ENCODE measurements at regions not wholly inside any gene's neighbourhood (a gene's known extent, or its start where the extent isn't known, plus 50 kb on each side); places are given as distances from the start of the nearest gene placed in this dataset.
A peak's percentile ranks its signal among the peaks of the same experiment; 100 is the strongest.

DNA sequence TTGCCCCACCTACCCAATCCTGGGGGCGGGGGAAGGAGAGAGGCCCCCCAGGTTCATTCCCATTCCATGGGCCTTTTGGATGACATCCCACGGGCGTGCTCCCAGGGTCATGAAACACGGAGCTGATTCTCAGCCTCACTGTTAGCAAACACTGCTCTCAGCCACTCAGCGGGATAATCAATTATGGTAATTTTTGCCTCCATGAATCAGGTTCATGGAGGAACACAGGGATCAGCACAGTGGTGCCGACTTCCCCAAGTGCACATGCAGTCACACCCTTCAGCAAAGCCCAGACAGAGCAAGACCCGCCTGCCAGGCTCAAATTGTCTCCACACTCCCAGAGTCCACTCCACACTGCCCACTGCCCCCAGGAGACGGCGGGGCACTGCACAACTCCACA lies 164.6 kb downstream of the ENGASE start:
- ATAC-seq, result no peak

DNA sequence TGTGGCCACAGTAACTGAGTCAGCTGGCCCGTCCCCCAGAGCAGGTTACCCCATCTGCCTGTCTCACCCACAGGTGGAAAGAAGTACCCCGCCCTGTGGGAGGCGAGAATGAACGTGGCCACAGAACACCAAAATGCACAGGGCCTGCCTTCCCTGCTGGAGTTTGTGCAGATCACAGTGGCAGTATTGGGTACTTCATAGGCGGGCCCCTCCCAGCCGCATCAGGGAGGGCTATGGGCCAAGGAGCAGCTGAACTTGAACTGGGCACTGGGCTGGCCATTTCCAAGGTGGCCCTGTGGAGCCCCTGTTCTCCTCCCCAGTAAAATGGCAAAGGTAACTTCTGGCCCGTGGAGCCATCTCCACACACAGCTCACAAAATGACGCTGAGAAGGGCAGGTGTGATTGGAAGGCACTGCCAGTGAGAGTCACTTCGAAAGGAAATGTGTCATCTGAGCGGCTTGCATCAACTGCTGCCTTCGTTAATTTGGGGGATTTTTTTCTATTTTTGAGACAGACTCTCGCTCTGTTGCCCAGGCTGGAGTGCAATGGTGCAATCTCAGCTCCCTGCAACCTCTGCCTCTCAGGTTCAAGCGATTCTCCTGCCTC lies 162.9 kb downstream of the ENGASE start:
- no peak for ATAC-seq

More for the DNA sequence above, 164.6 kb downstream of the ENGASE start:
- no peak for DNase-seq (ENCODE audit: low spot score)

DNA sequence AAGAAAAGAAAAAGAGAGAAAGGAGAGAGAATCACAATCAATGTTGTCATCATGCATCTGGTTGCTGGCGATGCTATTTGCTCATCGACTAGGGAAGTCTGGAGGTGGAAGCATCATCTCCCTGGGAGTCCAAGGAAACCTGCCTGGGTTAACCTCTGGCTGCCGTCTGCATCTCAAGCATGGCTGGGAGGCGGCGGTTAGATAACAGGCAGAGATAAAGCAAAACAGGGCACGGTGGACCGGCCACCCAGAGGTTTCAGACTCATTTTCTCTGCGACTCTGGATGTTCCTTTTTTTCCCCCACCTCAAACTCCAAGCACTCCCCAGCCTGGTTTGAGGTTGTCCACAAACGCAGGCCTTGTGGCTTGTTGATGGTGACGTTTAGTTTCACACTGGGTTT lies 161.2 kb downstream of the ENGASE start:
- DNase-seq (ENCODE audit: low spot score) (no peak), ATAC-seq (no peak)

More for the DNA sequence above, 162.9 kb downstream of the ENGASE start:
- DNase-seq (ENCODE audit: low spot score), result no peak

DNA sequence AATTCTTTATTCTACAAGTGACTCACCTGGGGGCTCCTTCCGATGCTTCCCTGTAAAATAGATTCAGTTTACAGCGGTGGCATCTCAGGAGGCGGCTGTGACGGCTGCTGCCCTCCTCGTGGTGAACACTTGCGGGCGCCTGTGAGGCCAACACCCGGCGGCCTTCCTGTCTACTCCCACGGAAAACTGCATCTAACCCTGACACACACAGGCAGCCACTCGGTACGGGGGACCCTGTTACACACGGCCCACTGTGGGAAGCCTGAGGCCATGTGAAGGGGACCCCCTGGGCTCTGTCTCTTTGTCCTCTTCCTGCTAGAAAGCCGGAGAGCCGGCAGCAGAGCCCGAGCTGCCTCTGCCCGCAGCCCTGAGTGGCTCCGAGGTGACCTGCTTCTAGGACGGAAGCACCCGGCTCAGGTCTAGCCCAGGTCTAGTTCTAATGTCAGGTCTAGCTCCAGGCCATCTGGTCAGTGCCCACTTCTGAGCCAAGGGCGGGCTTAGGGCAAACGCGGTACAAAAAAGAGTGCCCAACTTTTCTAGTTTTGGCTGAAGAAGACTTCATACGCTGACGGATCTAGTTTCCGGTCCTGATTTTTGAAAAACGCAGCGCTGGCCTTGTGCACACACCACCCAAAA lies 159.4 kb downstream of the ENGASE start:
- DNase-seq (ENCODE audit: low spot score), result no peak
- no peak for ATAC-seq

DNA sequence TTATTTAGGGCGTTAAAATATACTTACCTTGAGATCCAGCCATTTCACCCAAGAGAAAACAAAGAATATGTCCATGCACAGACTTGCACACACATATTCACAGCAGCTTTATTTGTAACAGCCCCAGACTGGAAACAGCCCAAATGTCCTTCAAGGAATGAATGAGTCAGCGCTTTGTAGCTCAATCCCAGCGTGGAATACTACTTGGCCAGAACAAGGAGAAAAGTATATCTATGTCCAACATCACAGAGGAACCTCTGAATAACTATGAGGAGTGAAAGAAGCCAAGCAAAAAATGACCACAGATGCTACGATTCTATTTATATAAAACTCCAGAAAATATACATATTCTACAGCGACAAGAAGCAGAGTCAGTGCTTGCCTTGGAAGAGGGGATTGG lies 158.3 kb downstream of the ENGASE start:
- ATAC-seq (no peak), DNase-seq (ENCODE audit: low spot score) (no peak)

DNA sequence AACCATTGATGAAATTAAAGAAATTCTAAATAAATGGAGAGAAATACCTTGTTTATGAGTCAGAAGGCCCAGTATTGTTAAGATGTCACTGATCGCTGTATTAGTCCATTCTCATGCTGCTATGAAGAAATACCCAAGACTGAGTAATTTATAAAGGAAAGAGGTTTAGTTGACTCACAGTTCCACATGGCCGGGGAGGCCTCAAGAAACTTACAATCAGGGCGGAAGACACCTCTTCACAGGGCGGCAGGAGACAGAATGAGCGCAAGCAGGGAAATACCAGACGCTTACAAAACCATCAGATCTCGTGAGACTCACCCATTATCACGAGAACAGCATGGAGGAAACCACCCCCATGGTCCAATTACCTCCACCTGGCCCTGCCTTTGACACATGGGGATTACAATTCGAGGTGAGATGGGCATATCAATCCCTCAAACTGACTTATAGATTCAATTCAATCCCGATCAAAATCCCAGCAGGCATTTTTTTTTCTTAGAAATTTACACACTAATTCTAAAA lies 157.2 kb downstream of the ENGASE start:
- no peak for ATAC-seq
- DNase-seq (ENCODE audit: low spot score), result no peak

DNA sequence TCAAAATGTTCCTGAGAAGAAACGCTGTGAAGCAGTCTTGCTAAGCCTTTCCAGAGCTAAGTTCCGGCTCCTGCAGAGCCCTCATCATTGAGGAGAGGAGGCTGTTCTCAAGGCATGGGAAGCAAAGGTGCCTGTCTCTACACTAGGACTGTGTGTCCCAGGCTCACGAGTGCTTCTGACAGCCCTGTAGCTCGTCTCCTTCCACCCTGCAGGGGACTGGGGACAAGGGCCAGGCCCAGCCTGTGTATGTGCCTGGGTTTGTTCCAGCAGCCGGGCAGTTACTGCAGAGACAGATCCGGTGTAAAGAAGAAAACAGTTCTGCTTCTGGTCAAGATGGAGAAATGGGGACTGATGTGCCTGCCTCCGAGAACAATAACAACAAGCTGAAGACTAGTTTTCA lies 156.0 kb downstream of the ENGASE start:
- no peak for ATAC-seq
- DNase-seq (ENCODE audit: low spot score), result no peak

DNA sequence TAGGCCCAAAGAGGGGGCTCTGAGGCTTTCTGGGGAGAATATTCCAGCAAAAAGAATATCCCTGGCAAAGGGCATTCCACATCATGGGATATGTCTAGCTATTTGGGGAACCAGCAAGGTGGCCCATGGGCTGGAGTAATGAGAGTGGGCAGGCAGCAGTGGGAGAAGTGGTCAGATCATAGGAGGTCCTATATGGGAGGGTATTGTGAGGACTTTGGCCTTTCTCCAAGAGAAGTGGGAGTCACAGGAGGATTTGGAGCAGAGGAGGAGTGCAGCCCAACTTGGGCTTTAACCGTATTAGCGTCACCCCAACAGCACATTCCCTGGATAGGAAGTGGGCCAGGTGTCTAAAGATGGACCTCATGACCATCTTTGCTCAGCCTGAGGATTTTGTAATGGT lies 151.4 kb downstream of the ENGASE start:
- ATAC-seq (no peak), DNase-seq (ENCODE audit: low spot score) (no peak)

DNA sequence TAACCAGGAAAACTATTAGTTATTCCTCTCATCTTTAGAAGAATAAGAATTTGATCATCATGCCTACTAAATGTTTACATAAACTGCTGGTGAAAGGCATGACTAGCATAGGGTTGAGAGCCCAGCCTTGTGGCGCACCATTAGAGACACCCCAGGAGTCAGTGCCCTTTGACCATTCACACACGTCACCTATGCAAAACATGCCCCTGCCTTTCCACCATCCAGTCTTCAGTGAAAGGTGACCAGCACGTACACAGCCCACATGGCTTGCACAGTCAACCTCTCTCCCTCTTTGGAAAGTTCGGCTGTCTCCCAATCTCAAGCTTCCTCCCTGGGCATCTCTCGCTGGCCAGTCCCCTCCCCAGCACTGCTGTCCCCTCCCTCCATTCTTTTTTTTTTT lies 150.3 kb downstream of the ENGASE start:
- DNase-seq (ENCODE audit: low spot score), result no peak

DNA sequence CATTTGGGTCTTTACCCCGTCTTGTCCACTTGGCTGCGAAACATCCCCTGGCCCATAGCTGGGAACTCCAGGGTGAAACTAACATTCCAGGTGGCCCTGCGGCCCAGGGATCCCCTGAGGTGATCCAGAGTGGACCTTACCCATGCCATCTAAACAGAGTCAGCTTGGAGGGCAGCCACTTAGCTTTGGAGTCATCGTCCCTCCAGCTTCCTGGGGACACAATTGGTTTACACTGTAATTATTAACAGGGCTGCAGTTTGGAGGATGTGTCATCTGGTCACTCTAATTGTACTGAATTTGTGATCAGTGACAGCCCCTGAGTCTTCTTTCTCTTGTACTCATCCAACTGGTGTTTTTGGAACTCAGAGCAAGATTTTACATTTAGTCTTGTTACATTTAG lies 149.9 kb downstream of the ENGASE start:
- no peak for DNase-seq (ENCODE audit: low spot score)
- peak; percentile 74 for ATAC-seq

More for the DNA sequence above, 150.3 kb downstream of the ENGASE start:
- ATAC-seq, result peak; percentile 60

DNA sequence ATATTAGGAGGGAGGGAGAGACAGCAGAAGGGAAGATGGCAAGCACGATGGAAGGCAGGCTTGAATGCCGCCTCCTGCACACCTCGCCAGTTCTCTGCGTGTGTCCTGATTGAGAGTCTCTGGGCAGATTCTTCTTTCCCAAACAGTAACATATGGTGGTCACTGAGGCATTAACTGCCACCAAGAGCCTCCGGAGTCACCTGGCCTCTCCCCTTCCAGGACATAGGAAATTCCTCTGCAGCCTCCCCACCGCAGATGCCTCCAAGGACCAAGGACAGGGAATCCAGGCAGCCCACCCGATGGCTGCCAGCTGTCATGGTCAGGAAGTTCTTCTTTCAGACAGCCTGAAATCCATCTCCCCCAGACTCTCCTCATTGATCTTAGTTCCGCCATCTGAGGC lies 149.3 kb downstream of the ENGASE start:
- DNase-seq (ENCODE audit: low spot score), result no peak
- ATAC-seq, result no peak

DNA sequence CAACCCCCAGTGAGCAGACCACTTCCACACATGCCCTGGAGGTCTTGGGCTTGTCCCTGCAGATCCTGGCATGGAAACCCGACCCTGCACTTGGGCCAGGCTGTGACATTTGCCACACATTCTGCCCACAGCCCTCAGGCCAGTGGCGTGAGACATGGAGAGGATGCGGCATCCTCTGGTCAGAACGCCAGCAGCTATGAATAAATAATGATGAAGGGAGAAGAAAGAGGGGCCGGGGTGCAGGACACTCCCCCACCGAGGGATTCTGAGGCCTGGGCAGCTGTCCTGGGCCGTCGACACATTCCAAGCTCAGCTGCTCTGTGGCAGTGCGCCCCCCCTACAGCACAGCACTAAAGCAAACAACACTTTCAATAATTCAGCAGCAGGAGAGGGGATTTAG lies 148.8 kb downstream of the ENGASE start:
- ATAC-seq, result no peak
- DNase-seq (ENCODE audit: low spot score), result no peak

DNA sequence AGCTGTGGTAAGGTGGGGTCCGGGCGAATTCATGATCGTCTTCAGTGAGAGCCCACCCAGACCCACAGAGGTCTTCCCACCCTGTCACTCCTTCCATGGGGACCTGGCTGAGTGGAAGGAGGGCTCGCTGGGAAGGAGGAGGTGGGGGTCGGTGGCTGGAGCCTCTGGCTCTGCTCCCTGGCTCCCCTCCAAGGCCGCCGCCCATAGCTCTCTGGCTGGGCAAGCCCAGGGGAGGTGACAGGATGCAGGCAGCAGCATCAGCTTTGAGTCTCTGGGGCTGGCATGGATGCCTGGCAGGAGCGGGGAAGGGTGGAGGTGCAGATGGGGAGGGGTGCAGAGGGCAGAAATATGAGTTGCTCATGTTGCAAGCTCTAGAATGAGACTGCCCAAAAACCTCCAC lies 147.0 kb downstream of the ENGASE start:
- ATAC-seq, result no peak
- DNase-seq (ENCODE audit: low spot score), result no peak

DNA sequence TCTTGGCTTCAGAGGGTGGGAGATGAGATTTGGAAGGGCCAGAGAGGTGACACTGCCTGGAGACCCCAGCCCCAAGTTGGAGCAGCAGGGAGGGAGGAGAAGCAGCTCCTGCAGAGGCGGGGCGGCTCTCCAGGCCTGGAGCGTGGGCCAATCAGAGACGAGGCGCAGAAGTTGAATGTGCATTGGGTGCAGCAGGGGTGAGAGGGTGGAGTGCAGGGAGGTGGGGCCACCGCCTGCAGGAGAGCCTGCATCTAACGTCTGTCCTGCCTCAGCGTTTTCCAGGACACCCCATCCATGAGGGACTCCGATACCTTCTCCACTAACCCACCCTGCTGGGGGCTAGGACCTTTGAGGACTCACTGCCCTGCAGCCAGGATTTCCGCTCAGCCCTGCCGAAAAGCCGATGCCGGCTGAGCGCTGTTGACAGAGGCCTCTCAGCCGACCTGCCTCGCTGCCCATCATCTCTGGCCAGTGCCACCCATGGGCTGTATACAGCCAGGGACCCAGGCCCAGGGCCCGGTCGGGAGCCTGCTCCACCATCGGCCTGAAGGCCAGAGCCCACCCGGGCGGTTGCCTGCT lies 146.2 kb downstream of the ENGASE start:
- no peak for ATAC-seq
- DNase-seq (ENCODE audit: low spot score), result no peak

DNA sequence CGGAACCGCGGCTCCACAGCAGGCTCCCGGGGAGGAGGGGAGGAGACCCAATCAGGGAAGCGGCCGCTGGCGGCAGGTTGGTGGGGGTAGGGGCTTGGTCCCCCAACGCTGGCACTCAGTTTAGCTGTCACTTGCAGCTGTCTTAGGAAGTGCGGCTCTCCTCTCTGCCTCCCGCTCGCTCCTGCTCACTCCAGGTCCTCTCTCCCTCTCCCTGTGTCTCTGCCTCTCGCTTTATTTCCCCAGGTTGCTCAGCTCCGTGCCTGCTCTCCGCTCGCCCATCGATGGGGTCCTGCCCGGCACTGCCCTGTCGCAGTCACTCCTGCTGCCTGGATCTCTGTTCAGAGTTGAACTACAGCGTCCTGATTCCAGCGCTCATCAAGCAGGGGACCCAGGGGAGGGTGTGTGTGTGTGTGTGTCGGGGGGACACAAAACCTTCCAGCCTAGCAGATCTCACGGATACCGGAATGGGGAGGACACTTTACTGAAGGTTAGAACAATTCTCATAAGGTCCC lies 145.6 kb downstream of the ENGASE start:
- no peak for DNase-seq (ENCODE audit: low spot score)
- ATAC-seq, result no peak

DNA sequence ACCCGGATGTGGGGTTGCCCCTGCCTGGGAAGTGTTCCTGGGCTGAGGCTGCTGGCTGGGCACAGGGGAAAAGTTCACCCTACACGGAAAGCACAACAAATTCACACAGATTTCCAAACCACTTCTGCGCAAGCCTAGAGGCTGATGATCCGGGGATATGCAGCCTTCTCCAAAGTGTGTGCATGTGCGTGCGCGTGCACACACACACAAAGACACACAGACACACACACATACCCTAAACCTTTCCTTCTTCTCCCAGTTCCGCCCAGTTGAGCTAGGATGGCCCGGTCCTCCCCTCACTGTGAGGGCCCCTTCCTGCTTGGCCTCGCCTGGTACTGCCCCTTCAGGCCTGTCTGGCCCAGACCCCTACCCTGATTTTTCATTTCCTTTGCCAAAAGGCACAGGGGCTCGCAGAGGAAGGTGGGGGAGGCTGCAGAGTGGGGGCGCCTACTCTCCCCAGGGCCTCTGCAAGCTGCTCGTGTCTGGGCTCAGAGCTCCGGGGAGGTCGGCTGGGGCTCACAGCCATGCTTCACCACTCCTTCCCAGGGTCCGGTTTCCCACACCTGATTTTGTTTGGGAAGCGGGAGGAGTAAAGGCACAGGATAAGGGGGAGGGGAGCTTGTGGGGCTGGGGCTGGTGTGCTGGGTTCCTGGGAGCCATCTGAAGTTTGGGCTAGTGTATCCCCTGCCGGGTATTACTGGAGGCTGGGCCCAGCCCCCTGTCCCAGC lies 144.7 kb downstream of the ENGASE start:
- ATAC-seq (no peak), DNase-seq (ENCODE audit: low spot score) (no peak)

DNA sequence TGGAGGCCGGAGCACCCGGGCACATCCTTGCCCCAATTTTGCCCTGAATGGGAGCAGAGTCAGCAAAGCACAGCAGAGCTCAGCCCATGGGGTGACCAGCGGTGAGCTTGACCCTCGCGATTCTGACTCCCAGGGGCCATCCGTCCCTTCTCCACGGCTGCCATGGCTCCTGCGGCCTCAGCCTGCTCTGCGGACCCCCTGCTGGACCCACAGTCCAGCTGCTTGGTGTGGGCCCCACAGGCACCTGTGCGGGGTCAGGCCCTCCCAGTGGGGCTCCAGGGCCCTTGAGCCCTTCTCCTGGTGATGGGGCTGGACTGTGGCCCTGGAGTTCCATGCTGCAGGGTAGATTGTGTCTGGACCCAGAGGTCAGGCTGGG lies 144.2 kb downstream of the ENGASE start:
- ATAC-seq (no peak), DNase-seq (ENCODE audit: low spot score) (no peak)

DNA sequence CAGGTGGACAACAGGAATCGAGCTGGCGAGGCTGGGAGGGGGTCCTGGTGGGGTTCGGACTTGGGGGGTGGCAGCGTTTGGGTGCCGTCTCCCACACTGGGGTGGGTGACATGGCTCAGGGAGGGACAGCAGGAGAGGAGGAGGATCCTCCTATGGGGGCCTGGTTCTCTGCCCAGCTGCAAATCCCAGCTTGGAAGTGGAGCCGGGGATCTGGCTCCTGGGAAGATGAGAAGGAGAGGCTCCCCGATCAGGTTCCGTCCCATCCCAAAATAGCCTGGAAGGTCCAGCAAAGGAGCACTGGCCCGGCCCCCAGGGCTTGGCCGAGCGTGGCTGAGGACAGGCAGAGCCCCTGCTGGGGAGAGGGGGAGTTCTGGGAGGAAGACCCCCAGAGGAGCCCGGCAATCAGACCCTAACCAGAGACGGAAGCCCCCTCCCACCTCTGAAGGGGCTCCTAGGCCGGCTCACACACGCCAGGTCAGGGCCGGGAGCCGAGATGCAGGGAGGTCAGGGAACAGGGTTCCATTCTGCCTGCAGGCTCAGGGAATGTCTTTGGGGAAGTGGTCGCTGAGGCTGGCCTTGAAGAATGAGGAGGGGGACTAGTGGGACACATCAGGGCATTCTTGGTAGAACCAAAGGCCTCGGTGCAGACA lies 143.7 kb downstream of the ENGASE start:
- no peak for DNase-seq (ENCODE audit: low spot score)

DNA sequence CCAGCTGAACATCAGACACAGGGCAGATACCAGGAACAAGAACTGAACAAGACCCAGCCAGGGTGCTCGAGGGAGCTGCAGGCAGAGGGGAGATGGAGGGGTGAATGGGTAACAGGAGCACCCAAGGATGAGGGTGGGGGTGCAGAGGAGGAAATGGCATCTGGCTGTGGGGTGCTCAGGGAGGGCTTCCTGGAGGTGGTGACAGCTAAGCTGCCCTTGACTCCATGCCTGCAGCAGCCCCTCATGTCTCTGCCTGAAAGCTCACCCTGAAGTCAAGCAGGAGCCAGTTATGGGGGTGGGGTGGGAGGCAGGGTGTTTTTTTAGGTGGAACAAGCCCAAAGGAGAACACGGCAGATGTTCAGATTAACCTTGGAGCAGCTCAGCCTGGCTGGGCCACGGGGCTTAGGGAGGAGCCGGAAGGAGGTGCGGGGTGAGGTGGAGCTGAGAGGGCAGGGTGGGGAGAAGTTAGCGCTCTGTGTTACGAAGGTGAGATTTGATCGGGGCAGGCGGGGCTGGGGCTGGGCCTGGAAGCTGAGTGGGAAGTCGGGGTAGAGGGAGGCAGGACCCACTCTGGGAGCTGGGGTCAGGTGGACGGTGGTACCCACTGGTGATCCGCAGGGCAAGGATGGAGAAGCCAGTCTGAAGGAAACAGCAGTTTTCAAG lies 143.0 kb downstream of the ENGASE start:
- no peak for ATAC-seq
- DNase-seq (ENCODE audit: low spot score), result no peak

More for the DNA sequence above, 143.7 kb downstream of the ENGASE start:
- ATAC-seq, result no peak

DNA sequence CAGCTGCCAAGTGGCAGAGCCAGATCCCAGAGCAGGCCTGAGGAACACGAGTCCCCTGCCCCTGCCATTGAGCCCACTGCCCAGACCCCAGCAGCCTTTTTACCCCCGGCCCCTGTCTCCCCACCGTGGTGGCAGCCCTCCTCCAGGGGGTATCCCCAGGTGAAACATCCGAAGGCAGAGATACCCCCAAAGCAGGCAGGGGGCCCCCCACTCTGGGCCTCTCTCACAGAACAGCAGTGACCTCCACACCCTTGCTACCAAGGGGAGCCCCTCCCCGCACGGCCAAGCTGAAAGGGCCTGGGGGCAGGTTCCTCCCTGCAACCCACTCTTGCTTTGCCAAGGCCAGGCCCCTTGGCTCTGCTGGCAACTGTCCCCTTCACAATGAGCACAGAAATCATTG lies 142.2 kb downstream of the ENGASE start:
- no peak for ATAC-seq
- DNase-seq (ENCODE audit: low spot score), result no peak

DNA sequence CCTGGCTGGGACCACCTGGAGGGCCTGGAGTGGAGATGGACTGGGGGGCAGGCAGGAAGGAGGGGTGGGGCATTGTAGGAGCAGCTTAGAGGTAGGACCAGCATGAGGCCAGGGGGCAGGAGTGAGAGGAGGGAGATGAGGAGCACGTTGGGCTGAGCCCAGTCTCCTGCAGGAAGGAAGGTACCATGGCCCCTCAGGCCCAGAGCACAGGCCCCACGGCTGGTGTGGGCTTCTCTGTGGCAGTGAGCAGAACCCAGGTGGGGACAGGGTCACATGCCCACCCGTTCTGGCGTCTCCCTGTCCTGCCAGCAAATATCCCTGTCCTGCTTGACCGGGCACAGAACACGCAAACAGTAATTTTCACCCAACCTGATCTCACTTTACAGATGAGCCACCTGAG lies 141.8 kb downstream of the ENGASE start:
- DNase-seq (ENCODE audit: low spot score), result no peak
- no peak for ATAC-seq

All from left lobe of liver (tissue), 2 donors.